ENCODE measurements at regions not wholly inside any gene's neighbourhood (a gene's known extent, or its start where the extent isn't known, plus 50 kb on each side); places are given as distances from the start of the nearest gene placed in this dataset.

DNA sequence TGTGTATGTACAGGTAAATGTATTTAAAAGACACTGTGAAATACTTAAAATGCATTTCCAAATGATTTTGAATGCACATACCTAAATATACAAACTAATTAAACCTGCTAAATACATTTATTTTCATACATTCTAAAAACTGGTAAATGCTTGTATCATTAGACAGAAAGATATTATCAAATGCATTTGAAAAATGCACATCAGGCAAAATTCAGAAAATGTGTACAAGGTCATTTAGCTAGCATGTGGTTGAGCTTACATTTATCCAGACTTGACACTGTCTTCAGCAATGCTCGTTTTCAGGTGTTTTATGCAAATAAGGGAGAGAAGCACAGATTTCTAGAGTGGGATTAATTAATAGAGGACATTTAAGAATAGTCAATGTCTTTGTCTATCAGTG lies 374.2 kb downstream of the SUCLG1 start:
- TF ChIP-seq CTCF (conservative IDR thresholded peaks at IDR 0.05; ENCODE audit: low read length) (no peak), EZH2phosphoT487 (IDR thresholded peaks at IDR 0.05; ENCODE audit: borderline replicate concordance) (no peak)

All from Loucy (cell line).